ENCODE measurements at regions not wholly inside any gene's neighbourhood (a gene's known extent, or its start where the extent isn't known, plus 50 kb on each side); places are given as distances from the start of the nearest gene placed in this dataset.

DNA sequence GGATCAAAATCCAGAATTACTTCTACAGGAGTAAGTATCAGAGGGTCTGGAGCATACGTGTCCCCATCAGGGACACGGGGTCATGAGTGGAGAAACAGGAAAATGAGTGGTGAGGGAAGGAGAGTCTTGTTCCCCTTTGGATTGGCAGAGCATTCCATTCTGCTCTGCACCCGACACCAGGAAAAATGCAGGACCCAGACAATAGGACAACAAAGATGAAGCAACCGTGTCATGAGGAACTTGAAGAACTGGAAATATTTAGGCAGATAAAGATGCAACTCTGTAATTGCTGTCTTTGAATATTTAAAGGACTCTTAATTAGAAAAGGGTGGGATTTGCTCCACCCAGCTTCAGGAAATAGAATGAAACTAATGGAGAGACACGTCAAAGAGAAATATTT is 89.0 kb upstream of the BLID start:
- H2AFZ ChIP-seq (ENCODE audit: low read depth, low read length), result no peak overlapping the region
- no peak overlapping the region for H3K4me2 ChIP-seq (ENCODE audit: insufficient read depth, low read length)
- TF ChIP-seq ZNF740 (CRISPR knock-in tag; IDR thresholded peaks at IDR 0.05) (no peak), ZNF740 (tag; IDR thresholded peaks at IDR 0.05) (no peak), BCOR (IDR thresholded peaks at IDR 0.05) (no peak), ARID1B (IDR thresholded peaks at IDR 0.05) (no peak), ZNF316 (IDR thresholded peaks at IDR 0.05) (no peak), DPF2 (IDR thresholded peaks at IDR 0.05) (no peak)
- H3K9ac ChIP-seq (ENCODE audit: insufficient read depth in 1 of 2, low read depth in 2 of 2, low read length in 2 of 2), result no peak overlapping the region
- no TSS peak for BruUV-seq (replicated peaks)
- no peaks in the 10 kb centered on the region for H3K27me3 ChIP-seq (ENCODE audit: control insufficient read depth in 2 of 2, insufficient read depth in 2 of 2, low read length in 2 of 2)
- no peaks in the 10 kb centered on the region for H3K9me3 ChIP-seq (replicated peaks; ENCODE audit: control insufficient read depth, insufficient read depth, low read depth, low read length)
- 0% methylated on average over 5 of the region's 5 CpGs for WGBS (ENCODE audit: insufficient coverage, low coverage, missing lambda C conversion rate)
- FAIRE-seq (no peak), DNase-seq (ENCODE audit: extremely low read depth in 1 of 4, low spot score in 3 of 4) (no peak), ATAC-seq (no peak)
- H4K20me1 ChIP-seq (replicated peaks; ENCODE audit: control insufficient read depth, insufficient read depth, low read length), result no peaks in the 10 kb centered on the region
- no peak overlapping the region for H3K27ac ChIP-seq (ENCODE audit: extremely low read depth, low read depth, low read length)
- intact Hi-C loops (cut with micrococcal nuclease) (no loop called here), in situ Hi-C loops (cut with MboI) (no loop called here)
- H3K79me2 ChIP-seq (ENCODE audit: control insufficient read depth, insufficient read depth, low read length), result no peaks in the 10 kb centered on the region
- H3K4me1 ChIP-seq (replicated peaks in 1 of 2; ENCODE audit: control insufficient read depth in 2 of 2, insufficient read depth in 2 of 2, low read length in 2 of 2), result no peaks in the 10 kb centered on the region
- ChIA-PET POLR2A (no interaction called here), CTCF (ENCODE audit: low intra/inter-chr PET ratio) (no interaction called here)
- H3K9me1 ChIP-seq (ENCODE audit: control insufficient read depth, insufficient read depth, low read length), result no peaks in the 10 kb centered on the region
- H3K4me3 ChIP-seq, result no peak overlapping the region
- no peaks in the 10 kb centered on the region for H3K36me3 ChIP-seq (ENCODE audit: control insufficient read depth, insufficient read depth, low read length)

GRCh38 chr11:122204206-122204605 is 88.2 kb upstream of the BLID start:
- in situ Hi-C loops (cut with MboI), result no loop called here
- ATAC-seq, result no peak
- no TSS peak for BruUV-seq (replicated peaks)

More at GRCh38 chr11:122204206-122204605, 88.2 kb upstream of the BLID start:
- no peak overlapping the region for H3K27ac ChIP-seq (ENCODE audit: extremely low read depth, low read depth, low read length)
- no peaks in the 10 kb centered on the region for H3K79me2 ChIP-seq (ENCODE audit: control insufficient read depth, insufficient read depth, low read length)
- intact Hi-C loops (cut with micrococcal nuclease), result no loop called here
- H3K9me1 ChIP-seq (ENCODE audit: control insufficient read depth, insufficient read depth, low read length), result no peaks in the 10 kb centered on the region
- FAIRE-seq (no peak), DNase-seq (ENCODE audit: extremely low read depth in 1 of 4, low spot score in 3 of 4) (no peak)
- no peaks in the 10 kb centered on the region for H4K20me1 ChIP-seq (replicated peaks; ENCODE audit: control insufficient read depth, insufficient read depth, low read length)
- H3K9me3 ChIP-seq (replicated peaks; ENCODE audit: control insufficient read depth, insufficient read depth, low read depth, low read length), result no peaks in the 10 kb centered on the region
- WGBS (ENCODE audit: insufficient coverage, low coverage, missing lambda C conversion rate), result 0% methylated on average over 5 of the region's 5 CpGs
- no peak overlapping the region for H2AFZ ChIP-seq (ENCODE audit: low read depth, low read length)
- no peak overlapping the region for H3K4me2 ChIP-seq (ENCODE audit: insufficient read depth, low read length)
- H3K4me1 ChIP-seq (replicated peaks in 1 of 2; ENCODE audit: control insufficient read depth in 2 of 2, insufficient read depth in 2 of 2, low read length in 2 of 2), result no peaks in the 10 kb centered on the region
- TF ChIP-seq PCBP2 (IDR thresholded peaks at IDR 0.05; ENCODE audit: low read depth, low read length, poor library complexity, severe bottlenecking), result no peak
- TF ChIP-seq, protein P1, sequence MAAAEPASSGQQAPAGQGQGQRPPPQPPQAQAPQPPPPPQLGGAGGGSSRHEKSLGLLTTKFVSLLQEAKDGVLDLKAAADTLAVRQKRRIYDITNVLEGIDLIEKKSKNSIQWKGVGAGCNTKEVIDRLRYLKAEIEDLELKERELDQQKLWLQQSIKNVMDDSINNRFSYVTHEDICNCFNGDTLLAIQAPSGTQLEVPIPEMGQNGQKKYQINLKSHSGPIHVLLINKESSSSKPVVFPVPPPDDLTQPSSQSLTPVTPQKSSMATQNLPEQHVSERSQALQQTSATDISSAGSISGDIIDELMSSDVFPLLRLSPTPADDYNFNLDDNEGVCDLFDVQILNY (CRISPR knock-in tag; IDR thresholded peaks at IDR 0.05), result no peak
- no peak for TF ChIP-seq ZNF3 (CRISPR knock-in tag; IDR thresholded peaks at IDR 0.05)
- no peak for TF ChIP-seq KHSRP (IDR thresholded peaks at IDR 0.05)
- TF ChIP-seq EGR1 (conservative IDR thresholded peaks at IDR 0.05), result no peak
- TF ChIP-seq CTBP1 (IDR thresholded peaks at IDR 0.05; ENCODE audit: borderline replicate concordance), result no peak
- TF ChIP-seq RBM17 (IDR thresholded peaks at IDR 0.05; ENCODE audit: borderline replicate concordance, low read depth, low read length), result no peak
- no peak for TF ChIP-seq POLR2AphosphoS2 (IDR thresholded peaks at IDR 0.05; ENCODE audit: low read length)
- TF ChIP-seq NCOA2 (IDR thresholded peaks at IDR 0.05; ENCODE audit: partially characterized antibody in 2 of 2), result no peak
- no peak for TF ChIP-seq ILK (tag; IDR thresholded peaks at IDR 0.05; ENCODE audit: borderline replicate concordance, low read depth)
- no peak for TF ChIP-seq PRMT5 (CRISPR knock-in tag; IDR thresholded peaks at IDR 0.05)
- no peak for TF ChIP-seq ATF1 (CRISPR knock-in tag; IDR thresholded peaks at IDR 0.05)
- TF ChIP-seq ATF1 (tag; IDR thresholded peaks at IDR 0.05), result no peak
- TF ChIP-seq GABPA (tag; conservative IDR thresholded peaks at IDR 0.05; ENCODE audit: low read depth), result no peak
- no peaks in the 10 kb centered on the region for H3K36me3 ChIP-seq (ENCODE audit: control insufficient read depth, insufficient read depth, low read length)
- no peak overlapping the region for H3K4me3 ChIP-seq
- ChIA-PET CTCF (ENCODE audit: low intra/inter-chr PET ratio) (no interaction called here), POLR2A (no interaction called here)
- no peaks in the 10 kb centered on the region for H3K27me3 ChIP-seq (ENCODE audit: control insufficient read depth in 2 of 2, insufficient read depth in 2 of 2, low read length in 2 of 2)
- no peak overlapping the region for H3K9ac ChIP-seq (ENCODE audit: insufficient read depth in 1 of 2, low read depth in 2 of 2, low read length in 2 of 2)

All from K562 (cell line).